IMR-90 (cell line): ENCODE measurements at regions not wholly inside any gene's neighbourhood (a gene's known extent, or its start where the extent isn't known, plus 50 kb on each side); places are given as distances from the start of the nearest gene placed in this dataset.
"Not testable (repeated sequence)": the region's sequence is repeated elsewhere in the genome, so short reads cannot be mapped to it uniquely, and the experiment has no call there.

Experiments
- ATAC-seq: fragments of 200-7000 bp; cut with Tn5 transposase; 2 replicates; pipeline ENCODE4 v1.9.1; 2020; ENCODE audit warnings: low read depth, mild to moderate bottlenecking, moderate library complexity
- BruUV-seq: library from RNA; stranded (reverse); fragments of 400-500 nt; replicated peaks from 2 replicates; lab custom pipeline; 2021; lab: Mats Ljungman, UMichigan
- CTCF ChIA-PET: fragments of 300-600 bp; formaldehyde crosslinking; extraction: SDS; loops from one replicate; lab custom pipeline; 2021; ENCODE audit warnings: antibody characterized with exemption; lab: Yijun Ruan, JAX
- POLR2A ChIA-PET: fragments of 300-600 bp; sonication (Branson Sonifier 250); formaldehyde crosslinking; loops from one replicate; lab custom pipeline; 2022; ENCODE audit warnings: antibody characterized with exemption; ENCODE audit not compliant: unreplicated experiment; lab: Charles Lee
- DNase-seq: peaks from one replicate; pipeline ENCODE4 v3.0.0; 2013
- H2AFZ ChIP-seq: replicated peaks from 2 replicates; pipeline ENCODE3; 2013; ENCODE audit warnings: low read length, mild to moderate bottlenecking; ENCODE audit not compliant: poor library complexity
- H2AK5ac ChIP-seq: 2 replicates; pipeline ENCODE4 v1.6.1; 2013; ENCODE audit warnings: low read depth, low read length, inconsistent platforms
- H2AK9ac ChIP-seq: replicated peaks from 2 replicates; pipeline ENCODE3; 2013; ENCODE audit warnings: mild to moderate bottlenecking, low read depth, low read length, moderate library complexity; ENCODE audit not compliant: poor library complexity
- H2BK120ac ChIP-seq: 2 replicates; pipeline ENCODE4 v1.6.1; 2013; ENCODE audit warnings: low read depth, low read length, inconsistent platforms
- H2BK15ac ChIP-seq: 3 replicates; pipeline ENCODE4 v1.6.1; 2013; ENCODE audit warnings: low read depth, low read length, inconsistent platforms
- H2BK20ac ChIP-seq: 2 replicates; pipeline ENCODE4 v1.6.1; 2013; ENCODE audit warnings: low read depth, mild to moderate bottlenecking, inconsistent platforms, low read length, moderate library complexity
- H2BK5ac ChIP-seq: 2 replicates; pipeline ENCODE4 v1.6.1; 2013; ENCODE audit warnings: mild to moderate bottlenecking, low read depth, low read length, inconsistent platforms; ENCODE audit not compliant: poor library complexity, severe bottlenecking
- H3K14ac ChIP-seq: replicated peaks from 2 replicates; pipeline ENCODE4 v1.6.1; 2013; ENCODE audit warnings: low read depth, low read length, inconsistent platforms
- H3K18ac ChIP-seq: 2 replicates; pipeline ENCODE4 v1.6.1; 2013; ENCODE audit warnings: low read depth, low read length, control low read depth
- H3K23ac ChIP-seq: 2 replicates; pipeline ENCODE4 v1.6.1; 2013; ENCODE audit warnings: low read depth, low read length, inconsistent platforms
- H3K27ac ChIP-seq: 2 replicates; pipeline ENCODE4 v1.5.1; 2013; ENCODE audit warnings: mild to moderate bottlenecking, control low read depth, low read length; ENCODE audit not compliant: insufficient read depth
- H3K27me3 ChIP-seq: 2 replicates; pipeline ENCODE4 v1.6.1; 2013; ENCODE audit warnings: low read length; ENCODE audit not compliant: control insufficient read depth, insufficient read depth
- H3K36me3 ChIP-seq: 2 replicates; pipeline ENCODE4 v1.6.1; 2013; ENCODE audit warnings: low read length, mixed read lengths; ENCODE audit not compliant: control insufficient read depth, insufficient read depth
- H3K4ac ChIP-seq: 2 replicates; pipeline ENCODE4 v1.6.1; 2013; ENCODE audit warnings: low read depth, low read length, inconsistent platforms
- H3K4me1 ChIP-seq: 2 replicates; pipeline ENCODE4 v1.6.1; 2013; ENCODE audit warnings: low read length, mixed read lengths; ENCODE audit not compliant: control insufficient read depth, insufficient read depth
- H3K4me2 ChIP-seq: 2 replicates; pipeline ENCODE4 v1.6.1; 2013; ENCODE audit warnings: low read depth, mild to moderate bottlenecking, control low read depth, low read length, moderate library complexity
- H3K4me3 ChIP-seq: 2 replicates; pipeline ENCODE4 v1.5.1; 2013; ENCODE audit warnings: low read depth, mild to moderate bottlenecking, control low read depth, low read length, moderate library complexity; ENCODE audit not compliant: insufficient read depth
- H3K56ac ChIP-seq: 2 replicates; pipeline ENCODE4 v1.6.1; 2013; ENCODE audit warnings: low read length, inconsistent platforms; ENCODE audit not compliant: insufficient read depth; ENCODE audit errors: extremely low read depth
- H3K79me1 ChIP-seq, 2 experiments: 2 replicates each; pipeline ENCODE4 v1.6.1; 2013; ENCODE audit warnings: low read length in 2 of 2, inconsistent platforms in 1 of 2, low read depth in 1 of 2
- H3K9ac ChIP-seq: 2 replicates; pipeline ENCODE4 v1.6.1; 2013; ENCODE audit warnings: low read depth, low read length, control low read depth
- H3K9me1 ChIP-seq: 2 replicates; pipeline ENCODE4 v1.6.1; 2013; ENCODE audit warnings: low read length, inconsistent platforms; ENCODE audit not compliant: insufficient read depth
- H3K9me3 ChIP-seq: 2 replicates; pipeline ENCODE4 v1.6.1; 2013; ENCODE audit warnings: low read length; ENCODE audit not compliant: control insufficient read depth, insufficient read depth
- H4K20me1 ChIP-seq: 2 replicates; pipeline ENCODE4 v1.6.1; 2013; ENCODE audit warnings: low read length, inconsistent platforms; ENCODE audit not compliant: insufficient read depth
- H4K5ac ChIP-seq: 2 replicates; pipeline ENCODE4 v1.6.1; 2013; ENCODE audit warnings: mild to moderate bottlenecking, low read depth, low read length, control low read depth
- H4K8ac ChIP-seq, 2 experiments: 2 replicates each; pipeline ENCODE4 v1.6.1; 2013; ENCODE audit warnings: low read depth in 2 of 2, low read length in 2 of 2, control low read depth in 1 of 2, inconsistent platforms in 1 of 2
- H4K91ac ChIP-seq: 2 replicates; pipeline ENCODE4 v1.6.1; 2013; ENCODE audit warnings: low read depth, low read length, inconsistent platforms; ENCODE audit not compliant: insufficient read depth
- WGBS, 2 experiments: methylation state at CpG; one replicate each; pipeline versions ENCODE4 v1.1.5 to v1.1.7; 2013; ENCODE audit warnings: missing lambda C conversion rate in 2 of 2; ENCODE audit not compliant: insufficient read length in 1 of 2; ENCODE audit errors: extremely low coverage in 2 of 2; 5-methylcytosine and 5-hydroxymethylcytosine counted together
- dilution Hi-C: fragments of 300-500 bp; cut with HindIII; formaldehyde crosslinking; loops from one replicate; pipeline ENCODE4 v1.14.3; 2018; ENCODE audit warnings: low sequenced_read_pairs; ENCODE audit not compliant: unreplicated experiment
- in situ Hi-C: fragments of 300-500 bp; cut with MboI; formaldehyde crosslinking; loops from 3 replicates; pipeline ENCODE4 v1.14.3; 2019; ENCODE audit warnings: low sequenced_read_pairs, inconsistent platforms, mixed read lengths
- intact Hi-C: fragments of 100-400 bp; cut with micrococcal nuclease; formaldehyde crosslinking; loops from 2 replicates; pipeline ENCODE4 v1.10.0; 2022

DNA sequence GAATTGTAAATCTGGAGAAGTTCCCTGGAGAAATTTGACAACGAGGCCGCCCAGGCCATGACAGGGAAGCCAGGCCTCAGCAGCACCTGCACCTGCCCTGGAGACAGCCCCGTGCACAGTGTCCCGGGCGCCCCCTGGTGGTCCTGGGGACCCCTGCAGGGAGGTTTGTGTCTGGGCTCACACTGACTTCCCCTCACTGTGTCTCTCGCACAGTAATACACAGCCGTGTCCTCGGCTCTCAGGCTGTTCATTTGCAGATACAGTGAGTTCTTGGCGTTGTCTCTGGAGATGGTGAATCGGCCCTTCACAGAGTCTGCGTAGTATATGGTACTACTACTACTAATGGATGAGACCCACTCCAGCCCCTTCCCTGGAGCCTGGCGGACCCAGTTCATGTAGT, 1201.6 kb downstream of the TMEM121 start:
- H3K27me3 ChIP-seq, H2BK120ac ChIP-seq, H3K36me3 ChIP-seq, H3K4me2 ChIP-seq, H4K5ac ChIP-seq, H2AK9ac ChIP-seq, H3K18ac ChIP-seq, H3K4me1 ChIP-seq, H2BK20ac ChIP-seq, H3K23ac ChIP-seq, H4K91ac ChIP-seq, BruUV-seq, H3K4ac ChIP-seq, CTCF ChIA-PET, H3K14ac ChIP-seq, H2AFZ ChIP-seq, H2BK5ac ChIP-seq, DNase-seq, H3K4me3 ChIP-seq, H3K9me3 ChIP-seq, H4K20me1 ChIP-seq, H3K56ac ChIP-seq, ATAC-seq, POLR2A ChIA-PET, H3K9ac ChIP-seq, H3K27ac ChIP-seq, H3K9me1 ChIP-seq, H4K8ac ChIP-seq, H2AK5ac ChIP-seq, dilution Hi-C loops, H2BK15ac ChIP-seq, intact Hi-C loops, H3K79me1 ChIP-seq, in situ Hi-C loops: not testable (repeated sequence)
- 40% methylated on average over 1 of the region's 12 CpGs; no CpG with 5 or more reads in 1 of the 2 experiments for WGBS, 2 experiments
